ENCODE measurements at regions not wholly inside any gene's neighbourhood (a gene's known extent, or its start where the extent isn't known, plus 50 kb on each side); places are given as distances from the start of the nearest gene placed in this dataset.

- no peak overlapping the region for H3K27ac Mint-ChIP-seq (ENCODE audit: unreplicated experiment)
- peaks cover 7% of the 10 kb centered on the region for H3K4me1 Mint-ChIP-seq (ENCODE audit: unreplicated experiment)
- no peaks in the 10 kb centered on the region for H3K9me3 Mint-ChIP-seq (ENCODE audit: unreplicated experiment)
- no peak overlapping the region for H3K4me3 Mint-ChIP-seq (ENCODE audit: unreplicated experiment)
- H3K27me3 Mint-ChIP-seq (ENCODE audit: unreplicated experiment), result peaks cover 5% of the 10 kb centered on the region
- TF ChIP-seq, protein P1, sequence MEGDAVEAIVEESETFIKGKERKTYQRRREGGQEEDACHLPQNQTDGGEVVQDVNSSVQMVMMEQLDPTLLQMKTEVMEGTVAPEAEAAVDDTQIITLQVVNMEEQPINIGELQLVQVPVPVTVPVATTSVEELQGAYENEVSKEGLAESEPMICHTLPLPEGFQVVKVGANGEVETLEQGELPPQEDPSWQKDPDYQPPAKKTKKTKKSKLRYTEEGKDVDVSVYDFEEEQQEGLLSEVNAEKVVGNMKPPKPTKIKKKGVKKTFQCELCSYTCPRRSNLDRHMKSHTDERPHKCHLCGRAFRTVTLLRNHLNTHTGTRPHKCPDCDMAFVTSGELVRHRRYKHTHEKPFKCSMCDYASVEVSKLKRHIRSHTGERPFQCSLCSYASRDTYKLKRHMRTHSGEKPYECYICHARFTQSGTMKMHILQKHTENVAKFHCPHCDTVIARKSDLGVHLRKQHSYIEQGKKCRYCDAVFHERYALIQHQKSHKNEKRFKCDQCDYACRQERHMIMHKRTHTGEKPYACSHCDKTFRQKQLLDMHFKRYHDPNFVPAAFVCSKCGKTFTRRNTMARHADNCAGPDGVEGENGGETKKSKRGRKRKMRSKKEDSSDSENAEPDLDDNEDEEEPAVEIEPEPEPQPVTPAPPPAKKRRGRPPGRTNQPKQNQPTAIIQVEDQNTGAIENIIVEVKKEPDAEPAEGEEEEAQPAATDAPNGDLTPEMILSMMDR (IDR thresholded peaks at IDR 0.05; ENCODE audit: unreplicated experiment), result no peak
- no peaks in the 10 kb centered on the region for H3K36me3 Mint-ChIP-seq (ENCODE audit: low read depth, unreplicated experiment)
- DNase-seq (ENCODE audit: low spot score), result no peak
Measured at GRCh38 chr11:119509969-119510401, 87.0 kb upstream of the THY1 start.

- Mint-ChIP-seq H3K4me3 (ENCODE audit: unreplicated experiment) (no peak overlapping the region), H3K27ac (ENCODE audit: unreplicated experiment) (no peak overlapping the region), H3K4me1 (ENCODE audit: unreplicated experiment) (peaks cover 7% of the 10 kb centered on the region), H3K9me3 (ENCODE audit: unreplicated experiment) (no peaks in the 10 kb centered on the region), H3K36me3 (ENCODE audit: low read depth, unreplicated experiment) (no peaks in the 10 kb centered on the region), H3K27me3 (ENCODE audit: unreplicated experiment) (peaks cover 5% of the 10 kb centered on the region)
- TF ChIP-seq, protein P1 (IDR thresholded peaks at IDR 0.05; ENCODE audit: unreplicated experiment), result no peak
- no peak for DNase-seq (ENCODE audit: low spot score)
Measured at GRCh38 chr11:119509282-119509841, 86.4 kb upstream of the THY1 start.

GRCh38 chr11:119506436-119506835 lies 83.5 kb upstream of the THY1 start:
- H3K9me3 Mint-ChIP-seq (ENCODE audit: unreplicated experiment), result no peaks in the 10 kb centered on the region
- no peak overlapping the region for H3K4me3 Mint-ChIP-seq (ENCODE audit: unreplicated experiment)
- no peaks in the 10 kb centered on the region for H3K36me3 Mint-ChIP-seq (ENCODE audit: low read depth, unreplicated experiment)
- no peak overlapping the region for H3K27ac Mint-ChIP-seq (ENCODE audit: unreplicated experiment)
- TF ChIP-seq, protein P1 (IDR thresholded peaks at IDR 0.05; ENCODE audit: unreplicated experiment), result no peak
- H3K4me1 Mint-ChIP-seq (ENCODE audit: unreplicated experiment), result no peaks in the 10 kb centered on the region
- peaks cover 6% of the 10 kb centered on the region for H3K27me3 Mint-ChIP-seq (ENCODE audit: unreplicated experiment)
- no peak for DNase-seq (ENCODE audit: low spot score)

DNA sequence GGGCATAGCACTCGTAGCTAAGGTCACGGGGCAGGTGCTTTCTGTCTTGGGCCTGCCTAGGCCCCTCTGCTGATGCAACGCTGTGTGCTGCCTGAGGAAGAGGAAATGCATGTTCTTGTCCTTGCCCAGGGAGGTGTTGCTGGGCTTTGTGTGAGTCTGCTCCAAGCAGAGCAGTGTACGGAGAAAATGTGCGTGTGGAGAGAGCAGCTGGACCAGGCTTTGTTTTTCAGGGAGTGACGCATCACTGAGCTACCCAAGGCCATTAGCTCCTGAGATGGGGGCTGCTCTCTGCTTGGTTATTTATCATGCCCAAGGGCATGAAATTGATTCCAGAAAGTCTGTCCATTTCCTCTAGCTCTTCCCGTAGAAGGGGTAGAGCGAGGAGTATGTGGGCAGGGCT lies 82.9 kb upstream of the THY1 start:
- no peaks in the 10 kb centered on the region for H3K36me3 Mint-ChIP-seq (ENCODE audit: low read depth, unreplicated experiment)
- H3K27me3 Mint-ChIP-seq (ENCODE audit: unreplicated experiment), result peaks cover 6% of the 10 kb centered on the region
- no peak overlapping the region for H3K27ac Mint-ChIP-seq (ENCODE audit: unreplicated experiment)
- no peaks in the 10 kb centered on the region for H3K9me3 Mint-ChIP-seq (ENCODE audit: unreplicated experiment)
- TF ChIP-seq, protein P1 (IDR thresholded peaks at IDR 0.05; ENCODE audit: unreplicated experiment), result no peak
- H3K4me1 Mint-ChIP-seq (ENCODE audit: unreplicated experiment), result no peaks in the 10 kb centered on the region
- no peak for DNase-seq (ENCODE audit: low spot score)
- H3K4me3 Mint-ChIP-seq (ENCODE audit: unreplicated experiment), result no peak overlapping the region

- TF ChIP-seq, protein P1 (IDR thresholded peaks at IDR 0.05; ENCODE audit: unreplicated experiment), result no peak
- no peaks in the 10 kb centered on the region for H3K4me1 Mint-ChIP-seq (ENCODE audit: unreplicated experiment)
Measured at GRCh38 chr11:119505071-119505470, 82.1 kb upstream of the THY1 start.

More at GRCh38 chr11:119505071-119505470, 82.1 kb upstream of the THY1 start:
- DNase-seq (ENCODE audit: low spot score), result no peak
- H3K4me3 Mint-ChIP-seq (ENCODE audit: unreplicated experiment), result no peak overlapping the region
- peaks cover 6% of the 10 kb centered on the region for H3K27me3 Mint-ChIP-seq (ENCODE audit: unreplicated experiment)
- no peaks in the 10 kb centered on the region for H3K36me3 Mint-ChIP-seq (ENCODE audit: low read depth, unreplicated experiment)
- H3K9me3 Mint-ChIP-seq (ENCODE audit: unreplicated experiment), result no peaks in the 10 kb centered on the region
- H3K27ac Mint-ChIP-seq (ENCODE audit: unreplicated experiment), result no peak overlapping the region

All from endothelial cell (in vitro differentiated cells).